ENCODE measurements at regions not wholly inside any gene's neighbourhood (a gene's known extent, or its start where the extent isn't known, plus 50 kb on each side); places are given as distances from the start of the nearest gene placed in this dataset.

DNA sequence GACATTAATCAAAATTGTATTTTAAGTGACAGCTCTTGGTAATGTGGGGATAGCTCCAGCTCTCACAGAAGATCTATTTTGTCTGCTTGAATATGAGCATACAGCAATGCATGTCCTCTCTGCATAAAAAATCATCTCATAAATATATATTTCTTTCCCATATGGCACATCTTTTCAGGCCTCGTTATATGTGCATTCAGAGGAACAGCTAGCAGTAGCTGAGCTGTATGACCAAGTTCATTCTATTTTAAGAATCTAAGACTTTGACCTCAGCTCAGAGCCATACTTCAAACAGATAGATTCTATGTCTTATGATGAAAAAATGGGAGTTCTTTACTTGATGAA lies 487.2 kb downstream of the ARHGEF28 start:
- H3K27me3 ChIP-seq: no peaks in the 10 kb centered on the region
- TF ChIP-seq, protein P1, sequence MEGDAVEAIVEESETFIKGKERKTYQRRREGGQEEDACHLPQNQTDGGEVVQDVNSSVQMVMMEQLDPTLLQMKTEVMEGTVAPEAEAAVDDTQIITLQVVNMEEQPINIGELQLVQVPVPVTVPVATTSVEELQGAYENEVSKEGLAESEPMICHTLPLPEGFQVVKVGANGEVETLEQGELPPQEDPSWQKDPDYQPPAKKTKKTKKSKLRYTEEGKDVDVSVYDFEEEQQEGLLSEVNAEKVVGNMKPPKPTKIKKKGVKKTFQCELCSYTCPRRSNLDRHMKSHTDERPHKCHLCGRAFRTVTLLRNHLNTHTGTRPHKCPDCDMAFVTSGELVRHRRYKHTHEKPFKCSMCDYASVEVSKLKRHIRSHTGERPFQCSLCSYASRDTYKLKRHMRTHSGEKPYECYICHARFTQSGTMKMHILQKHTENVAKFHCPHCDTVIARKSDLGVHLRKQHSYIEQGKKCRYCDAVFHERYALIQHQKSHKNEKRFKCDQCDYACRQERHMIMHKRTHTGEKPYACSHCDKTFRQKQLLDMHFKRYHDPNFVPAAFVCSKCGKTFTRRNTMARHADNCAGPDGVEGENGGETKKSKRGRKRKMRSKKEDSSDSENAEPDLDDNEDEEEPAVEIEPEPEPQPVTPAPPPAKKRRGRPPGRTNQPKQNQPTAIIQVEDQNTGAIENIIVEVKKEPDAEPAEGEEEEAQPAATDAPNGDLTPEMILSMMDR (IDR thresholded peaks at IDR 0.05): no peak
- intact Hi-C loops (cut with DNase I): no loop called here
- no peaks in the 10 kb centered on the region for H3K36me3 ChIP-seq
- H3K9me3 ChIP-seq: no peaks in the 10 kb centered on the region
- DNase-seq: no peak
- no peak overlapping the region for H3K9ac ChIP-seq (ENCODE audit: low read depth in 2 of 2, low read length in 2 of 2)
- H3K27ac ChIP-seq: no peak overlapping the region
- H3K4me1 ChIP-seq: no peaks in the 10 kb centered on the region
- H3K4me3 ChIP-seq: no peak overlapping the region

DNA sequence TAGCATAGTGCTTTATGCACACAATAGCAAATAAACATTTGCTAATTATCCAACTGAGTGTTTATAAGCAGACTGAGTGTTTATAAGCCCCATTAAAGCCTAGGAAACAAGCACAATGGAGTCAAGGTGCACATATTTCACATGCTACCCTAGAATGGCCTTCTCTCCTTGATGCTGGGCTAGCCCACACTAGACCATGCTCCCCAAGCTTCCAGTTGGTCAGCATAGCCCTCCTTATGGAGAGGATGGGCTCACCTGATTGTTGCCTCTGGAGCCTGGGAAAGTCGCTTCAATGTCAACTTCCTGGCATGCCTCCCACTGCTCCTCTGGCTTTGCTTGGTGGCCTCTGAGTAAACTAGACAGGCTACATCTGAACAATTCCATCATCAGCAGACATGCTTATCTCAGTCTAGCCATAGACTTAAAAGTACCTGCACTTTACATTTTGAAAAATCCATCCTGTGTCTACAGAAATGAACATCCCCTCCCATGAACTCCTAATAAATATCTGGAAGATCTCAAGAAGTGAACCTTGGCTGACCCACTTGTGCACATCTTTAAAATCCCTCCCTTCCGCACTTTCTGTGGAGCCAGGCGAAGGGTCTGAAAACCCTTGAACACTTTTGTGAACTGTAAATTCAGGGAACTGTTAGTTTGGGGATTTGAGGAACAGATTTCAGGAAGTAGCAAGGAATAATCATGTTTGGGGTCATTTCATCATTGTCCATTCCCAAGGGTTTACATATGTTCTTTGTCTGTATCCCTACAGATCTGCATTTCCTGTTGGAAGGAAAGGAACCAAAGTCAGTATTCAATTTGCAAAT lies 486.6 kb downstream of the ARHGEF28 start:
- no peaks in the 10 kb centered on the region for H3K9me3 ChIP-seq
- no peaks in the 10 kb centered on the region for H3K36me3 ChIP-seq
- TF ChIP-seq, protein P1 (IDR thresholded peaks at IDR 0.05): no peak
- H3K4me3 ChIP-seq: no peak overlapping the region
- H3K9ac ChIP-seq (ENCODE audit: low read depth in 2 of 2, low read length in 2 of 2): no peak overlapping the region
- H3K27me3 ChIP-seq: no peaks in the 10 kb centered on the region
- intact Hi-C loops (cut with DNase I): no loop called here
- H3K27ac ChIP-seq: no peak overlapping the region
- no peak for DNase-seq
- H3K4me1 ChIP-seq: no peaks in the 10 kb centered on the region

DNA sequence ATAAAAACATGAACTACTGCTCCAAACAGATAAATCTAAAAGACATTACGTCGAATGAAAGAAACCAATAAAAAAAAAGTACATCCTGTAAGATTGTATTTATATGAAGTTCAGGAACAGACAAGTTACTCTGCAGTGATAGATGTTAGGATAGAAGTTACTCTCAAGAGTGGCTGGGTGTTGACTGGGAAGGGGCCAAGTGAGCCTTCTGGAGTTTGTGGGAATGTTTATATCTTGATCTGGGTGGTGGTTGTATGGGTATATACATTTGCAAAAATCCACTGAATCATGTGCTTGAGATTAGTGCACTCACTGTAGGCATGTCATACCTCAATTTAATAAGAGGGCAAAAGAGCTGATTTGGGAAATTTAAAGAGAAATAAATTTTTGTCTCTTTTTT lies 485.8 kb downstream of the ARHGEF28 start:
- Histone ChIP-seq H3K27ac (no peak overlapping the region), H3K27me3 (no peaks in the 10 kb centered on the region), H3K36me3 (no peaks in the 10 kb centered on the region), H3K4me3 (no peak overlapping the region), H3K4me1 (no peaks in the 10 kb centered on the region), H3K9me3 (no peaks in the 10 kb centered on the region), H3K9ac (ENCODE audit: low read depth in 2 of 2, low read length in 2 of 2) (no peak overlapping the region)
- TF ChIP-seq, protein P1 (IDR thresholded peaks at IDR 0.05): no peak
- intact Hi-C loops (cut with DNase I): no loop called here
- DNase-seq: no peak

DNA sequence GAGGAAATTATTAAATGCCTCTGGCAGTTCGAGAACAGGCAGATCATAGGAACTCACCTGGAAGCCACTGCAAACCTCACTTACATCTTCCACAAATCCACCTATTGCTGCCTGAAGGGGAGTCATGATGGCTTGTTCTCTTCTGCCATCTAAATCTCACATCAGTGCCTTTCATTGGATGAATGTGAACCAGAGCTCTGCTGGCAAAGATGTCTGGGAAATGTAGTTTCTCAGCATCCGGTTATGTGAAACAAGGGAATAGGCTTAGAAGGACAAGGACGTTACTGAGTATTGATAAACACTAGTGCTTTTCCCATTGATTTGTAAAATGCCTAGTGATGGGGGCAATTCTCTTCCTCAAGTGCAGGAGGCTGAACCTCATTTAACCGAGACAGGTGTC lies 483.3 kb downstream of the ARHGEF28 start:
- H3K27ac ChIP-seq: no peak overlapping the region
- no peak overlapping the region for H3K4me3 ChIP-seq
- no peak overlapping the region for H3K9ac ChIP-seq (ENCODE audit: low read depth in 2 of 2, low read length in 2 of 2)
- no peaks in the 10 kb centered on the region for H3K9me3 ChIP-seq
- H3K4me1 ChIP-seq: no peaks in the 10 kb centered on the region
- H3K27me3 ChIP-seq: no peaks in the 10 kb centered on the region
- H3K36me3 ChIP-seq: no peaks in the 10 kb centered on the region
- intact Hi-C loops (cut with DNase I): no loop called here
- TF ChIP-seq, protein P1 (IDR thresholded peaks at IDR 0.05): no peak
- DNase-seq: no peak

DNA sequence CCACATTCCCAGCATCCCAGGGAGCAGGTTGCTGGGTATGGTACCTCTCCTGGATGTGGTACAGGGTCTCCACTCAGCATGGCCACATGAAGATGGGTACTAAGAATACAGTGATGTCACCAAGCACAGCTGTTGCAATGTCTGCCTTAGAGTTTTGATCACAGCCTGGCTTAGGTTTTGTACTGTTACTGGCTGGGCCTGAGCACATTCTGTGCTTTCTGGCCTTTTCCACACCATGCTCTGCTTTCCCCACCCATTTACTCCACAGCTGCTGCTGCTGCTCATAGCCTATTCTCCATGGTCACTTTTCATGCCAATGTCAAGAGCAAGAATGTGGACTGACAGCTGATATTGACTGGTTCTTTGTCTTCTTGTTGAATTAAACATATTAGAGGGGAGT lies 481.9 kb downstream of the ARHGEF28 start:
- no peak overlapping the region for H3K9ac ChIP-seq (ENCODE audit: low read depth in 2 of 2, low read length in 2 of 2)
- H3K9me3 ChIP-seq: no peaks in the 10 kb centered on the region
- DNase-seq: no peak
- no peaks in the 10 kb centered on the region for H3K27me3 ChIP-seq
- H3K27ac ChIP-seq: no peak overlapping the region
- intact Hi-C loops (cut with DNase I): no loop called here
- no peaks in the 10 kb centered on the region for H3K4me1 ChIP-seq
- TF ChIP-seq, protein P1 (IDR thresholded peaks at IDR 0.05): no peak
- H3K36me3 ChIP-seq: no peaks in the 10 kb centered on the region
- no peak overlapping the region for H3K4me3 ChIP-seq

Measured in colonic mucosa (tissue), 4 donors.